WERI-Rb-1 (cell line): ENCODE measurements at regions not wholly inside any gene's neighbourhood (a gene's known extent, or its start where the extent isn't known, plus 50 kb on each side); places are given as distances from the start of the nearest gene placed in this dataset.

ENCODE experiments used
- DNase-seq: peaks from one replicate; pipeline ENCODE4 v3.0.0-alpha.2; 2020
- H3K27ac ChIP-seq: fragments of 250-450 bp; sonication (Bioruptor Pico); 2 replicates; pipeline ENCODE4 v1.5.1; 2020; ENCODE audit warnings: mild to moderate bottlenecking, moderate library complexity
- H3K27me3 ChIP-seq: fragments of 250-450 bp; sonication (Bioruptor Pico); 2 replicates; pipeline ENCODE4 v1.5.1; 2021; ENCODE audit warnings: mild to moderate bottlenecking, low read depth, moderate library complexity; ENCODE audit not compliant: insufficient read depth, severe bottlenecking
- H3K36me3 ChIP-seq: fragments of 250-450 bp; sonication (Bioruptor Pico); 2 replicates; pipeline ENCODE4 v1.5.1; 2020; ENCODE audit warnings: mild to moderate bottlenecking, moderate library complexity
- H3K4me3 ChIP-seq: 2 replicates; pipeline ENCODE4 v1.5.1; 2011; ENCODE audit warnings: low read depth, mild to moderate bottlenecking, control low read depth, low read length
- H3K9me3 ChIP-seq: fragments of 250-450 bp; sonication (Bioruptor Pico); 2 replicates; pipeline ENCODE4 v1.5.1; 2021; ENCODE audit warnings: mild to moderate bottlenecking, moderate library complexity; ENCODE audit not compliant: severe bottlenecking
- CTCF ChIP-seq: IDR thresholded peaks from 2 replicates; pipeline ENCODE4 v1.5.1; 2011; ENCODE audit warnings: low read depth, mild to moderate bottlenecking, control low read depth, inconsistent platforms, low read length

GRCh38 chr4:56183344-56183959 is 203.8 kb downstream of the AASDH start:
- Histone ChIP-seq H3K27ac (no peak overlapping the region), H3K9me3 (no peaks in the 10 kb centered on the region), H3K36me3 (peaks cover 40% of the 10 kb centered on the region), H3K27me3 (no peaks in the 10 kb centered on the region), H3K4me3 (no peak overlapping the region)
- DNase-seq: no peak
- TF ChIP-seq CTCF: no peak

GRCh38 chr4:56182356-56182755 is 204.9 kb downstream of the AASDH start:
- Histone ChIP-seq H3K9me3 (no peaks in the 10 kb centered on the region), H3K4me3 (no peak overlapping the region), H3K27ac (no peak overlapping the region), H3K36me3 (peaks cover 37% of the 10 kb centered on the region), H3K27me3 (no peaks in the 10 kb centered on the region)
- DNase-seq: no peak
- no peak for TF ChIP-seq CTCF

DNA sequence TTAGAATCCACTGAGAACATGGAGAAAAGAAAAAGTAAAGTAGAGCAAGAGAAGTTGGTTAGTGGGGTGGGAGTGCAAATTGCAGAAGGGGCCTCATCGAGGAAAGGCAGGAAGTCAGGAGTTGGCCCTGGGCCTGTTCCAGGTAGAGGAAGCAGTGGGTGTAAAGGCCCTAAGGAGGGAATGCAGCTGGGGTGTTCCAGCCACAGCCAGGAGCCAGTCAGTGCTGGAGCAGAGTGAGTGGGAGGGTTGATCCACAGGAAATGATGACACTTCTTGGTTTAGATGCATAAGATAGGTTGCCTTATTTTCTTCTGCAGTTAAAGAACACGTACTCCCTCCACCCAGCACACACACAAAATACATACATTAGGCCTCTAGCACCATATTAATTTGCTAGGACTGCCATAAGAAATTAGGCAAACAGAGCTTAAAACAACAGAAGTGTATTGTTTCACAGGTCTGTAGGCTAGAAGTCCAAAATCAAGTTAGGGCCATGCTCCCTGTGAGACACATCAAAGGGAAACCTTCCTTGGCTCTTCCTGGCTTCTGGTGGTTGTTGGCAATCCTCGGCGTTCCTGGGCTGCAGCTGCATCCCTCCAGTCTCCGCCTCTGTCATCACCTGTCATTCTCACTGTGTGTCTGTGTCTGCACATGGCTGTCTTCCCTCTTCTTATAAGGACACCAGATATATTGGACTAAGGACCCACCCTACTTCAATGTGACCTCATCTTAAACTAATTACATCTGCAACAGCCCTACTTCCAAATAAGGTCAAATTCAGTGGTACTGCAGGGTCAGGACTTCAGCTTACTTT is 205.9 kb downstream of the AASDH start:
- no peaks in the 10 kb centered on the region for H3K27me3 ChIP-seq
- no peak overlapping the region for H3K4me3 ChIP-seq
- peaks cover 34% of the 10 kb centered on the region for H3K36me3 ChIP-seq
- no peak for TF ChIP-seq CTCF
- no peak for DNase-seq
- H3K9me3 ChIP-seq: no peaks in the 10 kb centered on the region
- H3K27ac ChIP-seq: no peak overlapping the region

- Histone ChIP-seq H3K4me3 (no peak overlapping the region), H3K36me3 (peaks cover 6% of the 10 kb centered on the region), H3K27me3 (no peaks in the 10 kb centered on the region), H3K27ac (no peak overlapping the region), H3K9me3 (no peaks in the 10 kb centered on the region)
- DNase-seq: no peak
- TF ChIP-seq CTCF: no peak
Observed at GRCh38 chr4:56169061-56169460, 218.2 kb downstream of the AASDH start.

DNA sequence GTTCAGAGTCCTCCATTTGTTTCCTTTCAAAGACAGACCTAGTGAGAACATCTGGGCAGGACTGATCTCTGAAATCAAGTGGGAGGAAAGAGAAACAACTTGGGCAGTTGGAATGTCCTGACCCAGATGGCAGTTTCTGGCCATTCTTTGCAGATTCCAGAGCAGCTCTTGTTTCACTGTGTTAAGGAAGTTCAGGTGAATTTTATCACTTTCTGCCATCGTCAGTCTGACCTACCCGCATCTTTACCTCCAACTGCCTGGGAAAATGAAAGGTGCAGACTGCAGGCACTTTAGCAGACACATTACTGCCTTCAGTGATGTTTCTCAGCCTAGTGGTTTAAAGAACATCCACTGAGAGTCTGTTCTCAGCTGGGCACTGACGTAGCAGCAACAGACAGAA is 216.2 kb downstream of the CEP135 start:
- Histone ChIP-seq H3K36me3 (peaks cover 1% of the 10 kb centered on the region), H3K9me3 (no peaks in the 10 kb centered on the region), H3K27me3 (no peaks in the 10 kb centered on the region), H3K27ac (no peak overlapping the region), H3K4me3 (no peak overlapping the region)
- no peak for DNase-seq
- TF ChIP-seq CTCF: no peak
